Neuronal stem cell (in vitro differentiated cells): ENCODE measurements at regions not wholly inside any gene's neighbourhood (a gene's known extent, or its start where the extent isn't known, plus 50 kb on each side); places are given as distances from the start of the nearest gene placed in this dataset.

ENCODE experiments used
- DNase-seq: peaks from one replicate; pipeline ENCODE4 v3.0.0-alpha.2; 2013; ENCODE audit warnings: low spot score
- H2AFZ ChIP-seq: one replicate; pipeline ENCODE4 v1.6.1; 2013; ENCODE audit warnings: mild to moderate bottlenecking, low read length, inconsistent platforms
- H2AK5ac ChIP-seq: 2 replicates; pipeline ENCODE4 v1.6.1; 2013; ENCODE audit warnings: low read depth, mild to moderate bottlenecking, inconsistent platforms, low read length, moderate library complexity, mixed read lengths
- H2BK120ac ChIP-seq: 2 replicates; pipeline ENCODE4 v1.6.1; 2013; ENCODE audit warnings: low read depth, mild to moderate bottlenecking, inconsistent platforms, low read length, moderate library complexity, mixed read lengths
- H2BK12ac ChIP-seq: one replicate; pipeline ENCODE4 v1.6.1; 2013; ENCODE audit warnings: low read length, inconsistent platforms
- H2BK15ac ChIP-seq: 2 replicates; pipeline ENCODE4 v1.6.1; 2013; ENCODE audit warnings: mild to moderate bottlenecking, low read length, inconsistent platforms, mixed read lengths
- H2BK5ac ChIP-seq: one replicate; pipeline ENCODE4 v1.6.1; 2013; ENCODE audit warnings: inconsistent platforms, mild to moderate bottlenecking, low read length, moderate library complexity
- H3K14ac ChIP-seq: one replicate; pipeline ENCODE4 v1.6.1; 2013; ENCODE audit warnings: low read length, inconsistent platforms
- H3K18ac ChIP-seq: 2 replicates; pipeline ENCODE4 v1.6.1; 2013; ENCODE audit warnings: low read length, inconsistent platforms
- H3K23ac ChIP-seq: 2 replicates; pipeline ENCODE4 v1.6.1; 2013; ENCODE audit warnings: low read depth, mild to moderate bottlenecking, mixed read lengths, low read length, inconsistent platforms; ENCODE audit not compliant: poor library complexity
- H3K27ac ChIP-seq: replicated peaks from 3 replicates; pipeline ENCODE4 v1.5.1; 2013; ENCODE audit warnings: low read length, inconsistent platforms
- H3K27me3 ChIP-seq, 3 experiments: 2 replicates each; pipeline ENCODE4 v1.6.1; 2013; ENCODE audit warnings: low read length in 3 of 3, mild to moderate bottlenecking in 2 of 3, inconsistent platforms in 1 of 3, low read depth in 1 of 3, mixed read lengths in 1 of 3, moderate library complexity in 1 of 3; ENCODE audit not compliant: control insufficient read depth in 3 of 3, insufficient read depth in 3 of 3
- H3K36me3 ChIP-seq, 2 donors: replicated peaks in 1 of 2; 2 replicates each; pipeline ENCODE4 v1.6.1; 2013; ENCODE audit warnings: low read length in 2 of 2; ENCODE audit not compliant: control insufficient read depth in 2 of 2, insufficient read depth in 2 of 2
- H3K4ac ChIP-seq: 2 replicates; pipeline ENCODE4 v1.6.1; 2013; ENCODE audit warnings: inconsistent platforms, mild to moderate bottlenecking, low read length, moderate library complexity
- H3K4me1 ChIP-seq, 2 donors: 1 replicate in 1 of 2; 2 replicates in 1 of 2; pipeline ENCODE4 v1.6.1; 2013; ENCODE audit warnings: low read length in 2 of 2, low read depth in 1 of 2; ENCODE audit not compliant: control insufficient read depth in 2 of 2, insufficient read depth in 1 of 2
- H3K4me2 ChIP-seq: one replicate; pipeline ENCODE4 v1.6.1; 2013; ENCODE audit warnings: mild to moderate bottlenecking, low read length, inconsistent platforms; ENCODE audit not compliant: insufficient read depth, poor library complexity, severe bottlenecking
- H3K4me3 ChIP-seq, 2 donors: 2 replicates each; pipeline ENCODE4 v1.5.1; 2013; ENCODE audit warnings: low read length in 2 of 2, mild to moderate bottlenecking in 2 of 2, inconsistent platforms in 1 of 2, moderate library complexity in 1 of 2
- H3K79me1 ChIP-seq: one replicate; pipeline ENCODE4 v1.6.1; 2013; ENCODE audit warnings: low read depth, mild to moderate bottlenecking, inconsistent platforms, low read length, moderate library complexity
- H3K9ac ChIP-seq: one replicate; pipeline ENCODE4 v1.6.1; 2013; ENCODE audit warnings: mild to moderate bottlenecking, low read depth, low read length, inconsistent platforms; ENCODE audit not compliant: poor library complexity
- H3K9me3 ChIP-seq, 2 donors: replicated peaks in 1 of 2; 2 replicates each; pipeline versions ENCODE3 to v1.6.1; 2013; ENCODE audit warnings: low read length in 2 of 2, mild to moderate bottlenecking in 2 of 2, inconsistent platforms in 1 of 2, low read depth in 1 of 2, mixed read lengths in 1 of 2, moderate library complexity in 1 of 2; ENCODE audit not compliant: control insufficient read depth in 2 of 2, insufficient read depth in 1 of 2
- H4K8ac ChIP-seq: one replicate; pipeline ENCODE4 v1.6.1; 2013; ENCODE audit warnings: low read depth, mild to moderate bottlenecking, inconsistent platforms, low read length, moderate library complexity
- H4K91ac ChIP-seq: one replicate; pipeline ENCODE4 v1.6.1; 2013; ENCODE audit warnings: low read length, low read depth, mild to moderate bottlenecking, inconsistent platforms; ENCODE audit not compliant: poor library complexity
- WGBS, 2 donors: extraction: QIAGEN DNeasy Blood & Tissue Kit; methylation state at CpG; one replicate each; pipeline ENCODE4 v1.1.7; 2013; ENCODE audit warnings: missing lambda C conversion rate in 2 of 2, mixed read lengths in 1 of 2; ENCODE audit not compliant: insufficient read length in 2 of 2, insufficient replicate concordance in 1 of 2; ENCODE audit errors: extremely low coverage in 2 of 2; 5-methylcytosine and 5-hydroxymethylcytosine counted together

DNA sequence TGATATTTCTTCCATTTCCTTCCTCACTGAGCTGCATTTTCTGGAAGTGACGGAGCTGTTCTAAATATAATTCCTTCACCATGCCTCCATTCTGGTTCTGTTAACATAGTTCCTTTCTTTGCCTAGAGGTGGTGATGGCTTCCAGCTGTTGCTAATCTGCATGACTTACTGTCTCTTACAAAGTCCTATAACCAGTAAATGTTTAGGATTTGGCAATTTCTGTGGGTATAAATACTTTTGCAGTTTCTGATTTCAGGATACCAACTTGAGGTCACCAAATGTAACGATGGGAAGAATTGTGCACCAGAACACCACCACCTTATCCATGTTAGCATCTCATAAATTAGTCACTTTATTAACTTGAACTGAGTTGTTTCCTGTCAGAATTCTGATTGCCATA lies 101.7 kb upstream of the FN1 start:
- Histone ChIP-seq H3K79me1 (no peaks in the 10 kb centered on the region), H3K9ac (no peak overlapping the region), H4K91ac (no peak overlapping the region), H3K4me3 (no peak overlapping the region), H3K27ac (no peak overlapping the region), H2AK5ac (no peak overlapping the region), H3K36me3 (no peaks in the 10 kb centered on the region), H3K9me3 (peaks cover 3 to 12% of the 10 kb centered on the region in 2 donors), H3K14ac (no peak overlapping the region), H3K4me1 (peaks cover 0 to 3% of the 10 kb centered on the region in 2 donors), H2BK12ac (no peak overlapping the region), H2AFZ (peak overlapping the region; percentile 47), H3K27me3 (no peaks in the 10 kb centered on the region), H3K4ac (no peak overlapping the region), H2BK5ac (no peak overlapping the region), H2BK15ac (no peak overlapping the region), H4K8ac (no peak overlapping the region), H3K4me2 (no peak overlapping the region), H3K23ac (no peak overlapping the region), H2BK120ac (no peak overlapping the region), H3K18ac (no peak overlapping the region)
- no CpG with 5 or more reads among the region's 2 CpGs for WGBS, 2 donors
- DNase-seq = no peak

DNA sequence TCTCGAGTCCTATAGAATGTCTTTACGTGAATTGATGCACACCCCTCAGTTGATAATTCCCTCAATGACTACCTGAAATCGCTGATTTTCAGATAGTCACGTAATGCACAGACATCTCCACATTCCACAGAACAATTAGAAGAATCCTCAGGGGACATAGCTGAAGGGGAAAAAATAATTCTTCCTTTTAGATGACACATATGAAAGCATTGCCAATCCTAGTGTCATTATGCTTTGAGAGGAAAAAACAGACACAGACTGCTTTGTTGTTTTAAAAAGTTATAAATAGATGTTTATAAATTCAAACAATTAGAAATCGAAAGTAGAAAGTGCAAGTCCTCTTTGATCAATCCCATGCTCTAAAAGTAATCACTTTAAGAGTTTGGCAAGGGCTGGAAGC lies 100.6 kb upstream of the FN1 start:
- no peak for DNase-seq
- Histone ChIP-seq H3K14ac (no peak overlapping the region), H2BK12ac (no peak overlapping the region), H4K91ac (no peak overlapping the region), H2BK120ac (no peak overlapping the region), H3K9me3 (peaks cover 3 to 12% of the 10 kb centered on the region in 2 donors), H3K4ac (no peak overlapping the region), H2AK5ac (no peak overlapping the region), H3K4me1 (peaks cover 0 to 3% of the 10 kb centered on the region in 2 donors), H3K23ac (no peak overlapping the region), H2AFZ (no peak overlapping the region), H3K27me3 (no peaks in the 10 kb centered on the region), H2BK15ac (no peak overlapping the region), H3K18ac (no peak overlapping the region), H4K8ac (no peak overlapping the region), H3K4me3 (no peak overlapping the region), H3K4me2 (no peak overlapping the region), H2BK5ac (no peak overlapping the region), H3K36me3 (no peaks in the 10 kb centered on the region), H3K27ac (no peak overlapping the region), H3K9ac (no peak overlapping the region), H3K79me1 (no peaks in the 10 kb centered on the region)
- WGBS, 2 donors = no CpG with 5 or more reads among the region's 5 CpGs

DNA sequence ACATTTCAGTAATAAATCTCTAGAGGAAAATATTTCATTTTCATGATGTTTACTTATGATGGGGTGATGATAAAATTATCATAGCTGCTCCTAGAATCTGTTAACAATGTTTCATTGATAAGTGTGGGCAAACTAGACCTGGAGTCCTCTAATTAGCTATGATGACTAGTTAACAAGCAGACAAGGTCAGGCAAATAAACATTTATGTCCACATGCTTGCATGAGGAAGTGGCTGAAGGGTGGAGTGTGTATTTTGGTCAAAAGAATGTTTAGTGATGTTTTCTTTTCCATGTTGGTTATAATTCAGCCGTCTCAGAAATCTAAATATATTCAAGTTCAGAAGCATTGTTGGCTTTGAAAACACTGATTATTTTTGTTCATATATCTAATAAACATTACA lies 99.9 kb upstream of the FN1 start:
- no peaks in the 10 kb centered on the region for H3K27me3 ChIP-seq
- no CpG with 5 or more reads among the region's 1 CpG for whole genome bisulfite sequencing, 2 donors
- no peak overlapping the region for H3K4me2 ChIP-seq
- no peak overlapping the region for H3K27ac ChIP-seq
- no peaks in the 10 kb centered on the region for H3K36me3 ChIP-seq
- H3K23ac ChIP-seq = no peak overlapping the region
- H2BK15ac ChIP-seq = no peak overlapping the region
- H2AK5ac ChIP-seq = no peak overlapping the region
- peaks cover 3 to 12% of the 10 kb centered on the region in 2 donors for H3K9me3 ChIP-seq
- H3K14ac ChIP-seq = no peak overlapping the region
- H3K9ac ChIP-seq = no peak overlapping the region
- no peak overlapping the region for H4K8ac ChIP-seq
- no peak overlapping the region for H2BK12ac ChIP-seq
- no peak overlapping the region for H3K4ac ChIP-seq
- H2AFZ ChIP-seq = no peak overlapping the region
- H3K4me1 ChIP-seq = peaks cover 0 to 3% of the 10 kb centered on the region in 2 donors
- H3K79me1 ChIP-seq = no peaks in the 10 kb centered on the region
- H2BK5ac ChIP-seq = no peak overlapping the region
- H2BK120ac ChIP-seq = no peak overlapping the region
- no peak overlapping the region for H3K18ac ChIP-seq
- H3K4me3 ChIP-seq = no peak overlapping the region
- no peak overlapping the region for H4K91ac ChIP-seq
- no peak for DNase-seq

DNA sequence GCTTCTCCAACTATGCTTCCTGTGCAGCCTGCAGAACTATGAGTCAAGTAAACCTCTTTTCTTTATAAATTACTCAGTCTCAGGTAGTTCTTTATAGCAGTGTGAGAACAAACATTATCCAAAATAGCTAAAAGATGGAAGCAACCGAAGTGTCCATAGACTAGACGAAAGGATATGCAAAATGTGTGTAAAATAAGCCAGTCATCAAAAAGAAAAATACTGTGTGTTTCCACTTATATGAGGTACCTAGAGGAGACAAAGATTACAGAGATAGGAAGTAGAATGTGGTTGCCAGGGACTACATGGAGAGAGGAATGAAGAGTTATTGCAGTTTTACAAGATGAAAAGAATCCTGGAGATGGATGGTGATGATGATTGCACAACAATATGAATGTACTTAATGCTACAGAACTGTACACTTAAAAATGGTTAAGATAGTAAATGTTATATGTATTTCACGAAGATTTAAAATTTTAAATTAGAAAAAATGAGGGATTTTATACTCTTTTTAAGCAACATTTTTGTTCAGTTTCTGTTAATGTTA lies 99.3 kb upstream of the FN1 start:
- no peak overlapping the region for H3K4me2 ChIP-seq
- H2BK5ac ChIP-seq = no peak overlapping the region
- no peaks in the 10 kb centered on the region for H3K79me1 ChIP-seq
- 100% methylated on average over 1 of the region's 3 CpGs; no CpG with 5 or more reads in 1 of the 2 donors for WGBS, 2 donors
- H3K9ac ChIP-seq = no peak overlapping the region
- no peak overlapping the region for H3K4ac ChIP-seq
- H2BK12ac ChIP-seq = no peak overlapping the region
- H3K4me1 ChIP-seq = peaks cover 0 to 3% of the 10 kb centered on the region in 2 donors
- H2BK15ac ChIP-seq = no peak overlapping the region
- no peak overlapping the region for H4K8ac ChIP-seq
- no peaks in the 10 kb centered on the region for H3K27me3 ChIP-seq
- no peak overlapping the region for H3K23ac ChIP-seq
- no peaks in the 10 kb centered on the region for H3K36me3 ChIP-seq
- no peak overlapping the region for H3K14ac ChIP-seq
- no peak overlapping the region for H3K18ac ChIP-seq
- H4K91ac ChIP-seq = no peak overlapping the region
- no peak overlapping the region for H3K27ac ChIP-seq
- DNase-seq = no peak
- H2AFZ ChIP-seq = no peak overlapping the region
- no peak overlapping the region for H2AK5ac ChIP-seq
- H2BK120ac ChIP-seq = no peak overlapping the region
- H3K4me3 ChIP-seq = no peak overlapping the region
- H3K9me3 ChIP-seq = peaks cover 3 to 12% of the 10 kb centered on the region in 2 donors
